ENCODE measurements at regions not wholly inside any gene's neighbourhood (a gene's known extent, or its start where the extent isn't known, plus 50 kb on each side); places are given as distances from the start of the nearest gene placed in this dataset.

- Histone ChIP-seq H3K9me3 (peaks cover 0 to 10% (median 0%) of the 10 kb centered on the region in 3 donors), H3K4me3 (no peak overlapping the region), H3K27ac (no peak overlapping the region), H3K36me3 (no peaks in the 10 kb centered on the region), H3K27me3 (peaks cover 43% of the 10 kb centered on the region), H3K4me1 (no peaks in the 10 kb centered on the region)
- WGBS, 2 donors (ENCODE audit: low coverage in 1 of 2) = 62 to 100% methylated on average over 1 to 2 of the region's 8 CpGs
- no peak for ATAC-seq
- no peak for TF ChIP-seq POLR2A (IDR thresholded peaks at IDR 0.05)
- no peak for TF ChIP-seq POLR2AphosphoS5 (IDR thresholded peaks at IDR 0.05)
- TF ChIP-seq CTCF (IDR thresholded peaks at IDR 0.05) = no peak
- no peak for TF ChIP-seq EP300 (IDR thresholded peaks at IDR 0.05)
Observed at GRCh38 chr11:71148716-71149115, 103.7 kb downstream of the SHANK2 start.

- Histone ChIP-seq H3K36me3 (no peaks in the 10 kb centered on the region), H3K4me3 (no peak overlapping the region), H3K27ac (no peak overlapping the region), H3K4me1 (no peaks in the 10 kb centered on the region), H3K9me3 (peaks cover 0 to 11% (median 0%) of the 10 kb centered on the region in 3 donors), H3K27me3 (peaks cover 39% of the 10 kb centered on the region)
- WGBS, 2 donors (ENCODE audit: low coverage in 1 of 2) = 73% methylated on average over 8 of the region's 14 CpGs; no CpG with 5 or more reads in 1 of the 2 donors
- ATAC-seq = no peak
- TF ChIP-seq CTCF (IDR thresholded peaks at IDR 0.05) (no peak), EP300 (IDR thresholded peaks at IDR 0.05) (no peak), POLR2A (IDR thresholded peaks at IDR 0.05) (no peak), POLR2AphosphoS5 (IDR thresholded peaks at IDR 0.05) (no peak)
Observed at GRCh38 chr11:71147331-71147730, 105.0 kb downstream of the SHANK2 start.

- peaks cover 0 to 11% (median 0%) of the 10 kb centered on the region in 3 donors for H3K9me3 ChIP-seq
- H3K4me3 ChIP-seq = no peak overlapping the region
- no peak overlapping the region for H3K27ac ChIP-seq
- H3K4me1 ChIP-seq = no peaks in the 10 kb centered on the region
- no peaks in the 10 kb centered on the region for H3K36me3 ChIP-seq
- 81 to 86% methylated on average over 3 to 4 of the region's 20 CpGs for WGBS, 2 donors (ENCODE audit: low coverage in 1 of 2)
- H3K27me3 ChIP-seq = peaks cover 36% of the 10 kb centered on the region
- ATAC-seq = no peak
- no peak for TF ChIP-seq POLR2AphosphoS5 (IDR thresholded peaks at IDR 0.05)
- no peak for TF ChIP-seq EP300 (IDR thresholded peaks at IDR 0.05)
- TF ChIP-seq POLR2A (IDR thresholded peaks at IDR 0.05) = no peak
- TF ChIP-seq CTCF (IDR thresholded peaks at IDR 0.05) = no peak
Observed at GRCh38 chr11:71146846-71147245, 105.5 kb downstream of the SHANK2 start.

- peaks cover 29% of the 10 kb centered on the region for H3K27me3 ChIP-seq
- ATAC-seq = no peak
- TF ChIP-seq POLR2AphosphoS5 (IDR thresholded peaks at IDR 0.05) (no peak), POLR2A (IDR thresholded peaks at IDR 0.05) (no peak), CTCF (IDR thresholded peaks at IDR 0.05) (no peak), EP300 (IDR thresholded peaks at IDR 0.05) (no peak)
- H3K4me1 ChIP-seq = no peaks in the 10 kb centered on the region
- WGBS, 2 donors (ENCODE audit: low coverage in 1 of 2) = 69 to 87% methylated on average over 7 to 13 of the region's 24 CpGs
- H3K9me3 ChIP-seq = peaks cover 0 to 11% (median 0%) of the 10 kb centered on the region in 3 donors
- H3K36me3 ChIP-seq = no peaks in the 10 kb centered on the region
- H3K27ac ChIP-seq = no peak overlapping the region
- no peak overlapping the region for H3K4me3 ChIP-seq
Observed at GRCh38 chr11:71145988-71146824, 106.2 kb downstream of the SHANK2 start.

GRCh38 chr11:71145368-71145767, 107.0 kb downstream of the SHANK2 start:
- TF ChIP-seq CTCF (IDR thresholded peaks at IDR 0.05) (no peak), POLR2AphosphoS5 (IDR thresholded peaks at IDR 0.05) (no peak), POLR2A (IDR thresholded peaks at IDR 0.05) (no peak), EP300 (IDR thresholded peaks at IDR 0.05) (no peak)
- peaks cover 24% of the 10 kb centered on the region for H3K27me3 ChIP-seq
- no peak for ATAC-seq
- H3K4me3 ChIP-seq = no peak overlapping the region
- H3K4me1 ChIP-seq = no peaks in the 10 kb centered on the region
- H3K9me3 ChIP-seq = peaks cover 0 to 11% (median 0%) of the 10 kb centered on the region in 3 donors
- H3K27ac ChIP-seq = no peak overlapping the region
- 76% methylated on average over 4 to 6 of the region's 9 CpGs for WGBS, 2 donors (ENCODE audit: low coverage in 1 of 2)
- no peaks in the 10 kb centered on the region for H3K36me3 ChIP-seq

All from gastroesophageal sphincter (tissue), 4 donors.